Sigmoid colon (tissue), 4 donors: ENCODE measurements at regions not wholly inside any gene's neighbourhood (a gene's known extent, or its start where the extent isn't known, plus 50 kb on each side); places are given as distances from the start of the nearest gene placed in this dataset.

Experiments used
- EP300 ChIP-seq, 4 donors: sonication (generic); formaldehyde crosslinking; IDR thresholded peaks; one replicate each; pipeline ENCODE4 v1.6.1; 2017; ENCODE audit warnings: antibody characterized with exemption in 4 of 4
- POLR2A ChIP-seq, 2 donors: fragments of 450-650 bp; IDR thresholded peaks; one replicate each; pipeline ENCODE4 v1.6.1; 2016; ENCODE audit warnings: antibody characterized with exemption in 2 of 2, mild to moderate bottlenecking in 2 of 2, moderate library complexity in 2 of 2
- TF ChIP-seq, protein P1 (sequence below), 4 experiments: fragments of 450-650 bp in 3 of 4; fragments of 200-600 bp in 1 of 4; IDR thresholded peaks; one replicate each; pipeline ENCODE4 v1.5.1; 2016 to 2019; ENCODE audit warnings: antibody characterized with exemption in 4 of 4, mild to moderate bottlenecking in 3 of 4, moderate library complexity in 2 of 4

- TF ChIP-seq, protein P1, sequence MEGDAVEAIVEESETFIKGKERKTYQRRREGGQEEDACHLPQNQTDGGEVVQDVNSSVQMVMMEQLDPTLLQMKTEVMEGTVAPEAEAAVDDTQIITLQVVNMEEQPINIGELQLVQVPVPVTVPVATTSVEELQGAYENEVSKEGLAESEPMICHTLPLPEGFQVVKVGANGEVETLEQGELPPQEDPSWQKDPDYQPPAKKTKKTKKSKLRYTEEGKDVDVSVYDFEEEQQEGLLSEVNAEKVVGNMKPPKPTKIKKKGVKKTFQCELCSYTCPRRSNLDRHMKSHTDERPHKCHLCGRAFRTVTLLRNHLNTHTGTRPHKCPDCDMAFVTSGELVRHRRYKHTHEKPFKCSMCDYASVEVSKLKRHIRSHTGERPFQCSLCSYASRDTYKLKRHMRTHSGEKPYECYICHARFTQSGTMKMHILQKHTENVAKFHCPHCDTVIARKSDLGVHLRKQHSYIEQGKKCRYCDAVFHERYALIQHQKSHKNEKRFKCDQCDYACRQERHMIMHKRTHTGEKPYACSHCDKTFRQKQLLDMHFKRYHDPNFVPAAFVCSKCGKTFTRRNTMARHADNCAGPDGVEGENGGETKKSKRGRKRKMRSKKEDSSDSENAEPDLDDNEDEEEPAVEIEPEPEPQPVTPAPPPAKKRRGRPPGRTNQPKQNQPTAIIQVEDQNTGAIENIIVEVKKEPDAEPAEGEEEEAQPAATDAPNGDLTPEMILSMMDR (IDR thresholded peaks at IDR 0.05): no peak
- TF ChIP-seq POLR2A (IDR thresholded peaks at IDR 0.05): no peak
- no peak for TF ChIP-seq EP300 (IDR thresholded peaks at IDR 0.05)
Observed at GRCh38 chr1:4586611-4587160, 67.7 kb upstream of the AJAP1 start.
